ENCODE measurements at regions not wholly inside any gene's neighbourhood (a gene's known extent, or its start where the extent isn't known, plus 50 kb on each side); places are given as distances from the start of the nearest gene placed in this dataset.

- ATAC-seq (no peak), FAIRE-seq (no peak), DNase-seq (ENCODE audit: low read depth in 1 of 2, low spot score in 1 of 2) (no peak)
- no peak overlapping the region for H3K27ac ChIP-seq
- no peaks in the 10 kb centered on the region for H3K4me1 ChIP-seq
- CTCF ChIA-PET: no interaction called here
- H3K4me2 ChIP-seq: no peak overlapping the region
- no peak for TF ChIP-seq ZC3H11A (IDR thresholded peaks at IDR 0.05)
- no peak for TF ChIP-seq SMC3 (IDR thresholded peaks at IDR 0.05)
- no peak for TF ChIP-seq PHF8 (IDR thresholded peaks at IDR 0.05; ENCODE audit: borderline replicate concordance, low read depth)
- no peaks in the 10 kb centered on the region for H3K9me3 ChIP-seq
- POLR2A ChIA-PET: no interaction called here
- no peak overlapping the region for H3K4me3 ChIP-seq
Observed at GRCh38 chrX:137969191-137969590, 403.3 kb downstream of the ZIC3 start.

- Histone ChIP-seq H3K9me3 (no peaks in the 10 kb centered on the region), H3K4me1 (no peaks in the 10 kb centered on the region), H3K4me3 (no peak overlapping the region), H3K4me2 (no peak overlapping the region), H3K27ac (no peak overlapping the region)
- POLR2A ChIA-PET: no interaction called here
- no peak for TF ChIP-seq PHF8 (IDR thresholded peaks at IDR 0.05; ENCODE audit: borderline replicate concordance, low read depth)
- no peak for TF ChIP-seq HMGXB4 (CRISPR knock-in tag; IDR thresholded peaks at IDR 0.05; ENCODE audit: borderline replicate concordance)
- no peak for TF ChIP-seq JUN (IDR thresholded peaks at IDR 0.05)
- no peak for TF ChIP-seq EHF (CRISPR knock-in tag; IDR thresholded peaks at IDR 0.05)
- TF ChIP-seq CBX8 (IDR thresholded peaks at IDR 0.05): no peak
- no peak for TF ChIP-seq E2F6 (IDR thresholded peaks at IDR 0.05; ENCODE audit: borderline replicate concordance, low read depth)
- no peak for TF ChIP-seq HES2 (IDR thresholded peaks at IDR 0.05)
- no peak for TF ChIP-seq POLR2A (IDR thresholded peaks at IDR 0.05; ENCODE audit: low read length)
- TF ChIP-seq RNF2 (IDR thresholded peaks at IDR 0.05; ENCODE audit: borderline replicate concordance, low read depth): no peak
- TF ChIP-seq HDAC2 (IDR thresholded peaks at IDR 0.05): no peak
- TF ChIP-seq KDM5A (IDR thresholded peaks at IDR 0.05): no peak
- CTCF ChIA-PET: no interaction called here
- ATAC-seq (no peak), DNase-seq (ENCODE audit: low read depth in 1 of 2, low spot score in 1 of 2) (no peak), FAIRE-seq (no peak)
- 50% methylated on average over 1 of the region's 1 CpG for WGBS (ENCODE audit: missing lambda C conversion rate)
Observed at GRCh38 chrX:137982472-137983172, 416.7 kb downstream of the ZIC3 start.

GRCh38 chrX:137988470-137988869, 422.5 kb downstream of the ZIC3 start:
- 4% methylated on average over 1 of the region's 1 CpG for WGBS (ENCODE audit: missing lambda C conversion rate)
- ATAC-seq (no peak), DNase-seq (ENCODE audit: low read depth in 1 of 2, low spot score in 1 of 2) (no peak), FAIRE-seq (no peak)
- H3K4me1 ChIP-seq: no peaks in the 10 kb centered on the region
- H3K4me3 ChIP-seq: no peak overlapping the region
- H3K9me3 ChIP-seq: no peaks in the 10 kb centered on the region
- POLR2A ChIA-PET: interaction anchor here (0.6 kb wide), 1 partner anchor 1060 kb away, joined by 4 read pairs; no protein-coding TSS in a partner anchor
- no peak overlapping the region for H3K4me2 ChIP-seq
- H3K27ac ChIP-seq: no peak overlapping the region
- TF ChIP-seq CTCF (IDR thresholded peaks at IDR 0.05) (no peak), CBX8 (IDR thresholded peaks at IDR 0.05) (no peak), SREBF2 (IDR thresholded peaks at IDR 0.05) (no peak), KDM5A (IDR thresholded peaks at IDR 0.05) (no peak), ATOH8 (CRISPR knock-in tag; IDR thresholded peaks at IDR 0.05; ENCODE audit: low read depth) (no peak), NPAS2 (CRISPR knock-in tag; IDR thresholded peaks at IDR 0.05; ENCODE audit: borderline replicate concordance) (no peak), EHMT2 (IDR thresholded peaks at IDR 0.05; ENCODE audit: low read depth) (no peak), PBX3 (IDR thresholded peaks at IDR 0.05) (no peak), RAD21 (conservative IDR thresholded peaks at IDR 0.05 in 1 of 2, IDR thresholded peaks at IDR 0.05 in 1 of 2) (no peak), RFX5 (IDR thresholded peaks at IDR 0.05) (no peak), ESRRA (IDR thresholded peaks at IDR 0.05; ENCODE audit: borderline replicate concordance, low read length) (no peak), NFE2L2 (conservative IDR thresholded peaks at IDR 0.05; ENCODE audit: low read length) (no peak), HMGXB4 (CRISPR knock-in tag; IDR thresholded peaks at IDR 0.05; ENCODE audit: borderline replicate concordance) (no peak), ZSCAN20 (CRISPR knock-in tag; IDR thresholded peaks at IDR 0.05) (no peak), RNF2 (IDR thresholded peaks at IDR 0.05; ENCODE audit: borderline replicate concordance, low read depth) (no peak), EHF (CRISPR knock-in tag; IDR thresholded peaks at IDR 0.05) (no peak)
- CTCF ChIA-PET: no interaction called here

All from A549 (cell line).